NCI-H774 (cell line): ENCODE measurements at regions not wholly inside any gene's neighbourhood (a gene's known extent, or its start where the extent isn't known, plus 50 kb on each side); places are given as distances from the start of the nearest gene placed in this dataset.
"Not testable (repeated sequence)": the region's sequence is repeated elsewhere in the genome, so short reads cannot be mapped to it uniquely, and the experiment has no call there.

Experiments
- DNase-seq: peaks from one replicate; lab custom pipeline; 2025; lab: John Stamatoyannopoulos, UW

- DNase-seq, result no peak
Measured at GRCh38 chr4:120005527-120005926, 61.1 kb downstream of the MAD2L1 start.

- no peak for DNase-seq
Measured at GRCh38 chr4:120005076-120005475, 61.6 kb downstream of the MAD2L1 start.

DNA sequence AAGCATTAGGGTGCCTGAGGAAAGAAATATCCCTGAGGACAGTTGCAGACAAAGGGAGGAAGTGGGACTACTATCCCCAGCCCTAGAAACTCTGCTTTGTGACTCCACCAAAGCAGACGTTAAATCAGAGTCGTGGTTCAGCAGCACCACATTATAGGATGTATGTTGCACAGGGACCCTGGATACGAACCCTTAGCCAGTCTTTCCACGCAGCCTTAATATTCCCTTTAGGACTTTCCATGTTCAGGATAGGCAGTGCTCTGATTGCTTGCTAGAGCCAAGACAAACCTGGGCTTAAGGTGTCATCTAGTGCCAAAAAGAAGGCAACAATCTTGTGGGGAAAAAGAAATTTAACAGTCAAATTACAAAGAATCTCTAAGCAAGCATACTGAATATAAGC lies 62.6 kb downstream of the MAD2L1 start:
- DNase-seq, result no peak

GRCh38 chr4:120003193-120003592 lies 63.5 kb downstream of the MAD2L1 start:
- no peak for DNase-seq

DNA sequence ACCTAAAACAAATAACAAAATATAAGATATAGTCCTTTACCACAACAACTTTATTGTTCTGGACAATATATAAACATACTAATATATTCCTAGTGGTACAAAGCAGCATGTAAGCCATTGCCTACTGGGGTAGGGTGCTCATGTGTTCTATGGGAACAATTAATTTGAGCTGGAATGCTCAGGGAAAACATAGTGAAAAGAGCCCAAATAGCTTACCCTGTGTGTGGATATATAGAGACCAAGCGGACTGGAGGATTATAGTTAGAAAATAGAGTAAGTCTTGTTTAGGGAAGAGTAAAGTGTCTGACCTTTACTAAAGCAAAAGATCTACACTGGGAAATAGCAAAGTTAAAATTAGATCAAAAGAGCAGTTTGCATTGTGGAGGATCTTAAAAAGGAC lies 64.8 kb downstream of the MAD2L1 start:
- DNase-seq, result no peak

DNA sequence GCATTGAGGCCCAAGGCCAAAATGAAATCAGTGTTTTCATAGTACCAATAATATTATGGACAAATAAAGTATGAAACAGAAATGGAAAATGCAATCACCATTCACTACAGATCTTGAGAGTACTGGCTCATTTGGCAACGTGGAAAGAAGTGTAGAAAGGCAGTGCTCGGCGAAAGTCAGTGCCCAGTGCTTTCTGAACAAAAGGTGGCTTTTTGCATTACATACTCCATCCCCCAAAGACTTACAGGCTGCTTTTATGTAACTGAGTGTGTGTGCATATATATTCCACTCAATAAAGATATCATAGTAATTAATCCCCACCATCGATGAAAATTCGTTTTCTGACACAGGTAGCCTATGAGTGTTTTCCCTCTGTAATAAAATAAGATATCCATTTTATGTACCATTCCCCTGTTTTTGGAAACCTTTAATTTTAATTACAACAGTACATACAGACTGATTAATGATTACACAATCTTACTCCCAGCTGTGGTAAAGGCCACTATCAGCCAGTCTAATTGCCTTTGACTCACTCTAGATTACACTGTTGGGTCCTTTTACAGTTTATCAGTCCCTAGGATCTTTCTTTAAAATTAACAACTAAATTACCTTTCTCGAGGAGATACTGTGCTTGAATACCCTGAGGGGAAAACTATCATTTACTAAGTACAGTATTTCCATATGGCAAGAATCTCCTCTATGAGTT lies 65.9 kb downstream of the MAD2L1 start:
- DNase-seq, result no peak

GRCh38 chr4:119996024-119996423 lies 70.6 kb downstream of the MAD2L1 start:
- not testable (repeated sequence) for DNase-seq

DNA sequence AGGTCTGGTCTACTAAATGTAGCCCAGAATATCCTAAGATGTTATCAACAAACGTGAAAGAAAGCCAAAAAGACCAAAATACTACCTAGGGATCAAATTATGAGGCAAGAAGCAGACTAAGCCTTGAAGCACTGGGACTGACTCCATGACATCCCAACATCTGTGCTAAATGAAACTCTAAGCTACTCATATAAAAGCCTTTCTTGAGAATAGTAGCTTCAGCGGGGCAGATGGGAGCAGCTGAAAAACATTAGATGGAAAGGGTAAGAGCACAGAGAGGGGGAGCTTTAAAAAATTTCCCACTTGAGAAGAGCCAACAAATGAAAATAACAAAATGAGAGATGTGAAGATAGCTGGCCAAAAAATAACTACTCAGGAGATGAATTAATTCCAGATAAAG lies 81.7 kb downstream of the MAD2L1 start:
- DNase-seq, result no peak

GRCh38 chr4:119982756-119983155 lies 83.9 kb downstream of the MAD2L1 start:
- DNase-seq, result no peak

- DNase-seq, result no peak
Measured at GRCh38 chr4:119980456-119980855, 86.2 kb downstream of the MAD2L1 start.

DNA sequence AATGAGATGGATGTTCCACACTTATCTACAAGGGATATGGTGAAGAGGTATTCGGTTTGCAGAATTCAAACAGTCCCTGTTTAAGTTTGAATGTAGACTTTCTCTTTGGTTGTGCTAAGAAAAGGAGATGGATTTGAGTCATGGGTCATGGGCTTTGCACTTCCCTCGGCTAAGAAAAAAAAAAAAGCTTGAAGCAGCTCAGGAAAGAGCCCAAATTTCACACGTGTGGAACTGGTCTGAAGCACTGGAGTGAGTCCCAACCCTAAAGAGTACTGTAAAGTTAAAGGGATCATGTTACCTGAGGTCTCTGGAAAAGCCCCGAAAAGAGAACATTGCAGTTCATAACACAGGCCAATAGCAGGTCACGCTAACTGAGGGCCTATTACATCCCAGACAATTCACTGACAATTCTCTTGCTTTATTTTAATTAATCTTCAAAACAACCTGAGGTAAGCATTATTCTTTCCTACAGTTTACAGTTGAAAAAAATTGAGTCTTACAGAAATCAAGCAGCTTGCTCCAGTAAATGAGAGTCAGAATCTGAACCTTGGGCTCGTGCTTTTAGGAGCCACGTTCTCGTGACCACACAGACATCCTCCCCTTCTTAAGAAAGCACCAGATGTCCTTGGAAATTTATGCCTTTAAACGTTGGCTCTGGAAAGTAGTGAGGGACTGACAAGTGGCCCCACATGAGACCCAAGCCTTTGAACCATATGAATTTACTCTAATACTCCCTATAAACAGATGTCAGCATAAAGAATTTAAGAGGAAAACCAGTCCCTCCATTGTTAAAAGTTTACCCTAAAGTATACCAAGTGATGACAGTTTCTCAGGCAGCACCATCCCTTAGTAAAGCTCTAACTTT lies 89.3 kb downstream of the MAD2L1 start:
- no peak for DNase-seq

DNA sequence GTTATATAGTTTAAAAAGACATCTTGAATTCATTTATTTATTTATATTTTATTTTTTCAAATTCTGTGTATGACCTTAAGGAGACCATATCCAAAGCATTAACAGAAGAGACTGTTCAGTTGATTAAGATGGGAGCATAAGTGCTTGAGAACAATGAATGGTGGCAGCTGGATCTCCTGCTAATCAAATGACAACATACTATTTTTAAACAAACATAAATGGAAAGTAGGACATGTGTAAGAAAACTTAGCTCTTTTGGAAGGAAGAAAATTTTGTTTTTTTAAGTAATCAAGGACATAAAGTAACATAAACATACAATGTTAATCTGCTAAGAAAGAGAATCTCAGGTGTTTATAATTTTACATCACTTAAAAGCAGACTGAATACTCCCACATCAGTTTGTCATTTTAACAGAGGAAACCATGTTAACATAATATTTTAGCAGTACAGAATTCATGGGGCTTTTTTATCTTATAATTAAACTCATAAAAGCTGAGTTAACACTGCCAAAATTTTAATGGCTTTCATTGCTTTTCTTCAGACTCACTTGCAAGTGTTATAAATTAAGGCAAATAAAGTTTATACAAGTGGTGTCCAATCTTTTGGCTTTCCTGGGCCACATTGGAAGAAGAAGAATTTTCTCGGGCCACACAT lies 95.1 kb downstream of the MAD2L1 start:
- DNase-seq, result no peak

DNA sequence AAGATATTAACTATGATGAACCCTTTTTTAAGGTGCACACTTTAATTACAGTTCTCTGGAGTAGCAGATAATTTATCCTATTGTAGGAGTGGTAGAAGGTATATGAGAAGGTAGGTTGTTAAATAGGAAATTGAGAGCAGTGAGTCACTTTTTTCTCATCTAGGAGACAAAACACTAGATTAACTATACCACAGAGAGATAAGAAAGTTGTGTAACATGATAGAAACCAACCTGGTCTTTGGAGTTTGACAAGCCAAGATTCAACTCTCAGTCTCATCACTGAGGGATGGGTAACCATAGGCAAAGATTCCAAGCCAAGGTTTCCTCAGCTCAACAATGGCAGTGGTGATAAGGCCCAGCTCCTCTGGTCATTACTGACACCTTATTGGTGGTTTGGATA lies 104.0 kb downstream of the MAD2L1 start:
- no peak for DNase-seq

GRCh38 chr4:119958983-119959382 lies 107.7 kb downstream of the MAD2L1 start:
- DNase-seq, result no peak

DNA sequence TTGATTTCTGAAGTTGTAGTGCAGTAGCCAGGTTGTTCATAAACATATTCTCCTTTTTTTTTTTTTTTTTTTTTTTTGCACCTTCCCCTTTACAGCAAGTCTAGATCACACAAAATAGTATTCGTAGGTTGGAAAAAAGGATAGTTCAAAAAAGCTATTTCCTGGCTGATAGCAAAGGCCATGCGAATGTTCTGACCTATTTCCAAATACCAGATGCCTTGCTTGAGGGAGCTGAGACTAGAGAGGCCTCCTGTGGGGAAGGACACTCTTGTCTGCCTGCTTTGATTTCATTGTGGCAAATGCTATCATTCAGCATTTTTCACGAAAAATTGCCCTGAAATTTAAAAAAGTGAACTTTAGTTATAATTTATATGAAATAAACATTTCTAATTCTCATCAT lies 111.4 kb downstream of the MAD2L1 start:
- no peak for DNase-seq

DNA sequence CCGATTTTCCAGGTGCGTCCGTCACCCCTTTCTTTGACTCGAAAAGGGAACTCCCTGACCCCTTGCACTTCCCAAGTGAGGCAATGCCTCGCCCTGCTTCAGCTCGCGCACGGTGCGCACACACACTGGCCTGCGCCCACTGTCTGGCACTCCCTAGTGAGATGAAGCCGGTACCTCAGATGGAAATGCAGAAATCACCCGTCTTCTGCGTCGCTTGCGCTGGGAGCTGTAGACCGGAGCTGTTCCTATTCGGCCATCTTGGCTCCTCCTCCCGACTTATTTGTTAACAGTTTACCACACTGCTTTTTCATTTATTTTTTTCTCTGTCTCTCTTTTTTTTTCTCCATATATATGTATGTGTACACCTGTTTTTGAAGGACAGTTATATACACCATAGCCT lies 112.2 kb downstream of the MAD2L1 start:
- not testable (repeated sequence) for DNase-seq

DNA sequence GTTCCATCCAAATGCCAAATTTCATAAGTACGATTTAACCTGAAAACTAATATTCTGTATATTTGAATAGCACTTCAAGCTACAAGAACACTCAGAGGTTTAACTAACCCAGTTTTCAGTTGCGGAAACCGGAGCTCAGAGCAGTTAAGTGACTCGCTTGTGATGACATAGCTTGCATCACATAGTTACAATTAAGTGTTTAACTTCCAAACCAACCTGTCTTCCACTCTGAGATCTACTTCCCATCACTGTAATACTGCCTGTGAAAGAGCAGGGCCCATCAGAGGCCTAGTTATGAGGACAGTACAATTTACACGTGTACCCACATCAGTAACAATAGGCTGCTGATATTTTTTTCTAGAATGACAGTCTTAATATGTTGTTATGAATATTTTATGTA lies 120.3 kb downstream of the MAD2L1 start:
- DNase-seq, result no peak

DNA sequence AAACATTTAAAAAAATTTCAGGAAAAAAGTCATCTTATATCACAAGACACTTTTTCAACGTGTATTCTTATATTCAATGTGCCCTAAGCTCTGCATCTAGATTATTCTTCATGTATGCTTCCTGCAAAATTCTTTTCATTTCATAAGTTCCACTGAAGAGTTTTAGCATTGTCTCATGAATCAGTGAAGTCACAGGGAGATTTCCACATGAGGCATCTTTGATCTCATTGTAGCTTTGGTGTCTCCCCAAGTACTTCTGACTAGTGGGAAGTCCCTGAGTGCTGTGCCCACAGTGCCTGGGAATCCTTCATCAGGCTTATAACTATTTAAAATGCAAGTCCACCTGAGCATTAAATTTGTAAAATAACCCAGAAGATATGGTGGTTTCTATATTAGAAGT lies 123.8 kb downstream of the MAD2L1 start:
- no peak for DNase-seq

DNA sequence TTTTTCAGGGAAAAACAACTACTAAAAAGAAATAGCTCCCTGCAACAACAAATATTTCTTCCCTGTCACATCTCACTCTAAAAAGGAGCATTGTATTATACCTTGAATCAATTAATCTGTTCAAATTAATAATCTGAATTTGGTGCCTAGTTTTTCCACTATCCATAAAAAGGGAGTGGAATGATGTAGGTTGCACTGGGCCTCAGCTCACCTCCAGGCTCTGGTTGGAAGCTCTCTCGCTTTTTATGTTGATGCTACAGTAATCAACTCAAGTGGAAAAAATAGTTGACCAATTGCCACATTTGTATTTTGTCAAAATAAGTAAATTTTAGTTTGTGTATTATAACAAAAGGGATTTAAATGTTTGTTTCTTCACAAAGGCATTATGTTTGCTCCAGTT lies 126.1 kb downstream of the MAD2L1 start:
- DNase-seq, result no peak

- DNase-seq, result no peak
Measured at GRCh38 chr4:119939071-119939995, 127.3 kb downstream of the MAD2L1 start.

DNA sequence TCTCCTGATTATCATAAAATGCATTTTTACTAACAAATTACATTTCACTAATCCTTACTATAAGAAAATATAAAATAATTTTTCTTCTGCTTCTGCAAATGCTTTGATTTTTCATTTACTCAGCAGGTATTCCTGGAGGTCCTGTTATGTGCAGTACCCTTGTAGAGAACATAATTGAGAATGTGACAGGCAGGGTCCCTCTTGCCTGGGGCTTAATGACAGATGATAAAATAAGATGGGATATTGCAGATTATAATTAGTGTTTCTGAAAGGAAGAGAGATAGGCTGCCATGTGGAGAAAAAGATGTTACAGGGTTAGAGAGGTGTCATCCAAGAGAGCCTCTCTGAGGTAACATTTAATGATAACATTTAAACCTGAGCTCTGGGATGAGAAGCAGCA lies 128.9 kb downstream of the MAD2L1 start:
- no peak for DNase-seq

DNA sequence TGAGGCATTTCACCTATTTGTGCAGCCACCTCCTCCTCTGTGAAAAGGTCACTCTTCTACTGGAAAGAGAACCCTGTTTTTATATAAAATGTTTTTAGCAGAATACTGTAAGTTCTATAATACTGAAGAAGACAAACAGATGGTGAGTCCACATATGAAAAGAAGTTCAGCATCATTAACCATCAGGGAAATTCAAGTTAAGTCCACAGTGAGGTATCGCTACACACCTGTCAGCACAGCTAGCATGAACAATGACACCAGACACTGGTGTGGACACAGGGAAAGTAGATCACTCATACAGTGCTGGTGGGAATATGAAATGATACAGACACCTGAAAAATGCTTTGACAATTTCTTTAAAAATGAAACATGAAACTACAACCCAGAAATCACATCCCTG lies 133.0 kb downstream of the MAD2L1 start:
- peak; percentile 80 for DNase-seq
